Esophagus squamous epithelium (tissue), 4 donors: ENCODE measurements at regions not wholly inside any gene's neighbourhood (a gene's known extent, or its start where the extent isn't known, plus 50 kb on each side); places are given as distances from the start of the nearest gene placed in this dataset.

ENCODE experiments used
- POLR2A ChIP-seq, 4 donors: fragments of 450-650 bp; IDR thresholded peaks; one replicate each; pipeline ENCODE4 v1.6.1; 2017; ENCODE audit warnings: antibody characterized with exemption in 4 of 4, mild to moderate bottlenecking in 4 of 4, moderate library complexity in 3 of 4
- TF ChIP-seq, protein P1 (sequence below), 6 experiments: fragments of 450-650 bp in 4 of 6; fragments of 200-600 bp in 2 of 6; sonication (generic) in 2 of 6; IDR thresholded peaks; one replicate each; pipeline ENCODE4 v1.5.1; 2016 to 2019; ENCODE audit warnings: antibody characterized with exemption in 6 of 6, mild to moderate bottlenecking in 4 of 6, moderate library complexity in 4 of 6

DNA sequence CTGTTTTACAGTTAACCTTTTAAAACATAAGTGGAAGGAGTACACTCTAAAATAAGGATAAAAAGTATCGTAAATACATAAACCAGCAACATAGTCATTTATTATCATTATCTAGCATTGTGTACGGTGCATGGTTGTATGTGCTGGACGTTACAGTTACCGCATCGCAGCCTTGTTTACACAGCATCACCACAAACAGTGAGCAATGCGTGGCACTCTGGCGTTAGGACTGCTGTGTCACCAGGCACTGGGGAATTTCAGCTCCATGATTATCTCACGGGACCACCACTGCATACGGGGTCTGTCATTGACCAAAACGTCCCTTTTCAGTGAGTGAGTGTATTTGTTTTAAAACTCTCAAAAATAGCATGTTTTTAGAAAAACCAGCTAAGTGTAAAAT, 103.0 kb upstream of the SNTG2 start:
- TF ChIP-seq, protein P1, sequence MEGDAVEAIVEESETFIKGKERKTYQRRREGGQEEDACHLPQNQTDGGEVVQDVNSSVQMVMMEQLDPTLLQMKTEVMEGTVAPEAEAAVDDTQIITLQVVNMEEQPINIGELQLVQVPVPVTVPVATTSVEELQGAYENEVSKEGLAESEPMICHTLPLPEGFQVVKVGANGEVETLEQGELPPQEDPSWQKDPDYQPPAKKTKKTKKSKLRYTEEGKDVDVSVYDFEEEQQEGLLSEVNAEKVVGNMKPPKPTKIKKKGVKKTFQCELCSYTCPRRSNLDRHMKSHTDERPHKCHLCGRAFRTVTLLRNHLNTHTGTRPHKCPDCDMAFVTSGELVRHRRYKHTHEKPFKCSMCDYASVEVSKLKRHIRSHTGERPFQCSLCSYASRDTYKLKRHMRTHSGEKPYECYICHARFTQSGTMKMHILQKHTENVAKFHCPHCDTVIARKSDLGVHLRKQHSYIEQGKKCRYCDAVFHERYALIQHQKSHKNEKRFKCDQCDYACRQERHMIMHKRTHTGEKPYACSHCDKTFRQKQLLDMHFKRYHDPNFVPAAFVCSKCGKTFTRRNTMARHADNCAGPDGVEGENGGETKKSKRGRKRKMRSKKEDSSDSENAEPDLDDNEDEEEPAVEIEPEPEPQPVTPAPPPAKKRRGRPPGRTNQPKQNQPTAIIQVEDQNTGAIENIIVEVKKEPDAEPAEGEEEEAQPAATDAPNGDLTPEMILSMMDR (IDR thresholded peaks at IDR 0.05), result no peak
- no peak for TF ChIP-seq POLR2A (IDR thresholded peaks at IDR 0.05)
